ENCODE measurements at regions not wholly inside any gene's neighbourhood (a gene's known extent, or its start where the extent isn't known, plus 50 kb on each side); places are given as distances from the start of the nearest gene placed in this dataset.

- H3K9ac ChIP-seq (ENCODE audit: low read length) = no peak overlapping the region
- Mint-ChIP-seq H3K27me3 (ENCODE audit: low read depth, unreplicated experiment) (peaks cover 2% of the 10 kb centered on the region), H3K9me3 (ENCODE audit: unreplicated experiment) (no peaks in the 10 kb centered on the region), H3K27ac (ENCODE audit: unreplicated experiment) (no peak overlapping the region), H3K4me3 (ENCODE audit: unreplicated experiment) (no peak overlapping the region), H3K4me1 (ENCODE audit: low read depth, unreplicated experiment) (peaks cover 20% of the 10 kb centered on the region), H3K36me3 (ENCODE audit: low read depth, unreplicated experiment) (no peaks in the 10 kb centered on the region)
- no peaks in the 10 kb centered on the region for H3K79me2 ChIP-seq (ENCODE audit: insufficient read depth, low read length)
- no peak overlapping the region for H3K4me3 ChIP-seq (ENCODE audit: insufficient read depth, low read depth, low read length)
- H4K20me1 ChIP-seq (ENCODE audit: insufficient read depth, low read length) = no peaks in the 10 kb centered on the region
- H3K4me1 ChIP-seq (ENCODE audit: insufficient read depth, low read length) = peaks cover 16% of the 10 kb centered on the region
- H3K9me3 ChIP-seq (ENCODE audit: insufficient read depth, low read depth, low read length) = no peaks in the 10 kb centered on the region
- H3K4me2 ChIP-seq (ENCODE audit: low read length) = no peak overlapping the region
- DNase-seq (ENCODE audit: low read depth) (no peak), FAIRE-seq (no peak)
- H3K27ac ChIP-seq (ENCODE audit: low read depth, low read length) = no peak overlapping the region
- TF ChIP-seq CTCF (IDR thresholded peaks at IDR 0.05; ENCODE audit: insufficient read depth, low read depth, low read length) = no peak
- no peak for TF ChIP-seq EZH2 (IDR thresholded peaks at IDR 0.05; ENCODE audit: insufficient read depth, low read length)
- H3K27me3 ChIP-seq (ENCODE audit: insufficient read depth, low read length) = no peaks in the 10 kb centered on the region
- H3K36me3 ChIP-seq (ENCODE audit: insufficient read depth, low read length) = no peaks in the 10 kb centered on the region
- no peak overlapping the region for H2AFZ ChIP-seq (ENCODE audit: low read depth, low read length)
Measured at GRCh38 chr6:113627480-113627879, 229.7 kb upstream of the MARCKS start.

- Histone ChIP-seq H2AFZ (ENCODE audit: low read depth, low read length) (no peak overlapping the region), H3K27me3 (ENCODE audit: insufficient read depth, low read length) (no peaks in the 10 kb centered on the region), H3K4me3 (ENCODE audit: insufficient read depth, low read depth, low read length) (no peak overlapping the region), H3K27ac (ENCODE audit: low read depth, low read length) (no peak overlapping the region), H3K79me2 (ENCODE audit: insufficient read depth, low read length) (no peaks in the 10 kb centered on the region), H3K9me3 (ENCODE audit: insufficient read depth, low read depth, low read length) (no peaks in the 10 kb centered on the region), H3K36me3 (ENCODE audit: insufficient read depth, low read length) (no peaks in the 10 kb centered on the region), H3K4me2 (ENCODE audit: low read length) (no peak overlapping the region), H4K20me1 (ENCODE audit: insufficient read depth, low read length) (no peaks in the 10 kb centered on the region), H3K9ac (ENCODE audit: low read length) (no peak overlapping the region), H3K4me1 (ENCODE audit: insufficient read depth, low read length) (peaks cover 24% of the 10 kb centered on the region)
- Mint-ChIP-seq H3K27ac (ENCODE audit: unreplicated experiment) (no peak overlapping the region), H3K4me3 (ENCODE audit: unreplicated experiment) (no peak overlapping the region), H3K9me3 (ENCODE audit: unreplicated experiment) (no peaks in the 10 kb centered on the region), H3K4me1 (ENCODE audit: low read depth, unreplicated experiment) (peaks cover 28% of the 10 kb centered on the region), H3K27me3 (ENCODE audit: low read depth, unreplicated experiment) (peaks cover 2% of the 10 kb centered on the region), H3K36me3 (ENCODE audit: low read depth, unreplicated experiment) (no peaks in the 10 kb centered on the region)
- DNase-seq (ENCODE audit: low read depth) (no peak), FAIRE-seq (no peak)
- TF ChIP-seq CTCF (IDR thresholded peaks at IDR 0.05; ENCODE audit: insufficient read depth, low read depth, low read length) (no peak), EZH2 (IDR thresholded peaks at IDR 0.05; ENCODE audit: insufficient read depth, low read length) (no peak)
Measured at GRCh38 chr6:113629256-113629655, 227.9 kb upstream of the MARCKS start.

- no peak for FAIRE-seq
Measured at GRCh38 chr6:113629975-113630737, 227.0 kb upstream of the MARCKS start.

More at GRCh38 chr6:113629975-113630737, 227.0 kb upstream of the MARCKS start:
- H3K27me3 ChIP-seq (ENCODE audit: insufficient read depth, low read length) = no peaks in the 10 kb centered on the region
- H3K9me3 Mint-ChIP-seq (ENCODE audit: unreplicated experiment) = no peaks in the 10 kb centered on the region
- H3K4me1 Mint-ChIP-seq (ENCODE audit: low read depth, unreplicated experiment) = peaks cover 36% of the 10 kb centered on the region
- peaks cover 2% of the 10 kb centered on the region for H3K27me3 Mint-ChIP-seq (ENCODE audit: low read depth, unreplicated experiment)
- no peak overlapping the region for H3K4me3 Mint-ChIP-seq (ENCODE audit: unreplicated experiment)
- no peaks in the 10 kb centered on the region for H3K79me2 ChIP-seq (ENCODE audit: insufficient read depth, low read length)
- no peaks in the 10 kb centered on the region for H4K20me1 ChIP-seq (ENCODE audit: insufficient read depth, low read length)
- peaks cover 32% of the 10 kb centered on the region for H3K4me1 ChIP-seq (ENCODE audit: insufficient read depth, low read length)
- DNase-seq (ENCODE audit: low read depth) = no peak
- no peak overlapping the region for H3K4me2 ChIP-seq (ENCODE audit: low read length)
- no peaks in the 10 kb centered on the region for H3K36me3 ChIP-seq (ENCODE audit: insufficient read depth, low read length)
- H3K9ac ChIP-seq (ENCODE audit: low read length) = no peak overlapping the region
- peak overlapping the region; percentile 99 for H3K27ac Mint-ChIP-seq (ENCODE audit: unreplicated experiment)
- TF ChIP-seq CTCF (IDR thresholded peaks at IDR 0.05; ENCODE audit: insufficient read depth, low read depth, low read length) (no peak), EZH2 (IDR thresholded peaks at IDR 0.05; ENCODE audit: insufficient read depth, low read length) (no peak)
- no peak overlapping the region for H3K4me3 ChIP-seq (ENCODE audit: insufficient read depth, low read depth, low read length)
- H3K27ac ChIP-seq (ENCODE audit: low read depth, low read length) = peak overlapping the region; percentile 91
- no peaks in the 10 kb centered on the region for H3K9me3 ChIP-seq (ENCODE audit: insufficient read depth, low read depth, low read length)
- no peaks in the 10 kb centered on the region for H3K36me3 Mint-ChIP-seq (ENCODE audit: low read depth, unreplicated experiment)
- no peak overlapping the region for H2AFZ ChIP-seq (ENCODE audit: low read depth, low read length)
